Transverse colon (tissue), 4 donors: ENCODE measurements at regions not wholly inside any gene's neighbourhood (a gene's known extent, or its start where the extent isn't known, plus 50 kb on each side); places are given as distances from the start of the nearest gene placed in this dataset.

Experiments used
- DNase-seq: peaks from one replicate; pipeline ENCODE4 v3.0.0-alpha.2; 2019
- H3K27ac ChIP-seq, 4 donors: fragments of 200-600 bp; sonication (generic); 2 replicates each; pipeline ENCODE4 v1.5.1; 2016 to 2018; ENCODE audit warnings: inconsistent platforms in 4 of 4
- H3K27me3 ChIP-seq: fragments of 200-600 bp; sonication (generic); 2 replicates; pipeline ENCODE4 v1.5.1; 2017; ENCODE audit warnings: inconsistent platforms
- H3K36me3 ChIP-seq, 4 donors: fragments of 200-600 bp; sonication (generic); 2 replicates each; pipeline ENCODE4 v1.5.1; 2017 to 2019; ENCODE audit warnings: inconsistent platforms in 4 of 4
- H3K4me1 ChIP-seq, 4 donors: fragments of 200-600 bp; sonication (generic); 2 replicates each; pipeline ENCODE4 v1.5.1; 2017 to 2020; ENCODE audit warnings: inconsistent platforms in 4 of 4
- H3K4me3 ChIP-seq, 4 donors: fragments of 200-600 bp; sonication (generic); 1 replicate in 1 of 4; 2 replicates in 3 of 4; pipeline versions ENCODE4 v1.5.1 to v1.6.1; 2017 to 2019; ENCODE audit warnings: inconsistent platforms in 4 of 4
- H3K9me3 ChIP-seq, 2 donors: fragments of 200-600 bp; sonication (generic); 2 replicates each; pipeline ENCODE4 v1.5.1; 2017 to 2019; ENCODE audit warnings: inconsistent platforms in 2 of 2
- EP300 ChIP-seq: sonication (generic); formaldehyde crosslinking; IDR thresholded peaks from one replicate; pipeline ENCODE4 v1.6.1; 2017; ENCODE audit warnings: antibody characterized with exemption, low read depth
- POLR2A ChIP-seq: fragments of 450-650 bp; IDR thresholded peaks from one replicate; pipeline ENCODE4 v1.6.1; 2016; ENCODE audit warnings: antibody characterized with exemption, mild to moderate bottlenecking, moderate library complexity
- POLR2AphosphoS5 ChIP-seq, 3 donors: sonication (generic); formaldehyde crosslinking; IDR thresholded peaks; one replicate each; pipeline ENCODE4 v1.6.1; 2016; ENCODE audit warnings: antibody characterized with exemption in 3 of 3
- WGBS, 2 donors: methylation state at CpG; one replicate each; pipeline ENCODE4 v1.1.5; 2018; ENCODE audit warnings: low coverage in 1 of 2; 5-methylcytosine and 5-hydroxymethylcytosine counted together
- in situ Hi-C, 4 donors: fragments of 200-750 bp; cut with MboI; loops; one replicate each; pipeline versions ENCODE4 v1.15.0 to v1.15.1; 2017; ENCODE audit warnings: low sequenced_read_pairs in 3 of 4, low pct_ligation_motif_present in 1 of 4, low pct_unique_long_range_greater_than_20kb in 1 of 4
- intact Hi-C: fragments of 100-400 bp; cut with DNase I; formaldehyde crosslinking; loops from one replicate; pipeline ENCODE4 v1.15.1; 2023; ENCODE audit warnings: low total_unique reads
- TF ChIP-seq, protein P1 (sequence below), 5 experiments: fragments of 200-600 bp in 3 of 5; fragments of 450-650 bp in 2 of 5; sonication (generic) in 3 of 5; IDR thresholded peaks; 1 replicate in 2 of 5; 2 replicates in 3 of 5; pipeline ENCODE4 v1.5.1; 2016 to 2017; ENCODE audit warnings: antibody characterized with exemption in 5 of 5, inconsistent platforms in 3 of 5, mild to moderate bottlenecking in 2 of 5, moderate library complexity in 1 of 5

DNA sequence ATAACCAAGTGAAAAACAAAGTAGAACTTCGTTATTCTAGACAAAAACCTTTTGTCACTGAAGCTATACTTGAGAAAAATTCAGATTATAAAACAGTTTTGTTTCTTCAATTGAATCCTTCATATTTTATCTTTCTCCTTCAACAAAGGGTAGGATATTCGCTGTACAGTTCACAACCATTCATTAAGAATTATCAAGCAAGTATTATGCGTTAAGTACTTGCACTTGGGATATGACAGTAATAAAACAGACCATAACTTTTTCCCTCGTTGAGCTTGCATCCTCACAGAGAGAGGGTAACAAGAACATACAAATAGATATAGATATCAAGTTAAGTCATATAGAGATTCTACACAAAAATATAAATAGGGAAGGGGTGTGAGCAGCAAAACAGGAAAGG, 61.2 kb upstream of the MEOX2 start:
- Histone ChIP-seq H3K4me3 (no peak overlapping the region), H3K9me3 (no peaks in the 10 kb centered on the region), H3K4me1 (no peaks in the 10 kb centered on the region), H3K36me3 (no peaks in the 10 kb centered on the region), H3K27ac (peak overlapping the region in 1 of 4 donors; percentile 42), H3K27me3 (no peaks in the 10 kb centered on the region)
- TF ChIP-seq, protein P1, sequence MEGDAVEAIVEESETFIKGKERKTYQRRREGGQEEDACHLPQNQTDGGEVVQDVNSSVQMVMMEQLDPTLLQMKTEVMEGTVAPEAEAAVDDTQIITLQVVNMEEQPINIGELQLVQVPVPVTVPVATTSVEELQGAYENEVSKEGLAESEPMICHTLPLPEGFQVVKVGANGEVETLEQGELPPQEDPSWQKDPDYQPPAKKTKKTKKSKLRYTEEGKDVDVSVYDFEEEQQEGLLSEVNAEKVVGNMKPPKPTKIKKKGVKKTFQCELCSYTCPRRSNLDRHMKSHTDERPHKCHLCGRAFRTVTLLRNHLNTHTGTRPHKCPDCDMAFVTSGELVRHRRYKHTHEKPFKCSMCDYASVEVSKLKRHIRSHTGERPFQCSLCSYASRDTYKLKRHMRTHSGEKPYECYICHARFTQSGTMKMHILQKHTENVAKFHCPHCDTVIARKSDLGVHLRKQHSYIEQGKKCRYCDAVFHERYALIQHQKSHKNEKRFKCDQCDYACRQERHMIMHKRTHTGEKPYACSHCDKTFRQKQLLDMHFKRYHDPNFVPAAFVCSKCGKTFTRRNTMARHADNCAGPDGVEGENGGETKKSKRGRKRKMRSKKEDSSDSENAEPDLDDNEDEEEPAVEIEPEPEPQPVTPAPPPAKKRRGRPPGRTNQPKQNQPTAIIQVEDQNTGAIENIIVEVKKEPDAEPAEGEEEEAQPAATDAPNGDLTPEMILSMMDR (IDR thresholded peaks at IDR 0.05): no peak
- no peak for TF ChIP-seq EP300
- TF ChIP-seq POLR2AphosphoS5 (IDR thresholded peaks at IDR 0.05): no peak
- TF ChIP-seq POLR2A: no peak
- 50 to 57% methylated on average over 4 of the region's 4 CpGs for WGBS, 2 donors
- in situ Hi-C loops (loop anchor here in 1 of 4 donors (25.0 kb wide), 1 partner anchor 315 kb away; no protein-coding TSS in a partner anchor), intact Hi-C loops (no loop called here)
- no peak for DNase-seq

DNA sequence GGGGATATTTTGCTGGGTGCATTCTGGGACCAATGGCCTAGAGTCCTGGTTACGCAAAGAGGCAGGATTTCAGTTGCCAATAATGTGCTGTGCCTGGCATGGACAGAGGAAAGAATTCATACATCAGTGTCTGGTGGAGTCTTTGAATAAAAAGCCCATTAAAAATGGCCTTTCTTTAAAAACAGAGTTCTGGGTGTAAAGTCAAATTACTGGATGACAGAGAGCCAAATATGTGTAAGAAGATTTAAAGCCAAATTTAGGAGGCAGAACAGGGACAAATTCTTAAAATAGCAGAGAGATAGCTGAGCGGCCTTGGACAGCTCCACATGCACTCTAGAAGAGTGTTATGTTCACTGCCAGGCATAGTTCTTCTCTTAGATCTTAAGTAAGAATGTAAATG, 60.8 kb upstream of the MEOX2 start:
- WGBS, 2 donors: 53 to 70% methylated on average over 1 to 2 of the region's 2 CpGs

DNA sequence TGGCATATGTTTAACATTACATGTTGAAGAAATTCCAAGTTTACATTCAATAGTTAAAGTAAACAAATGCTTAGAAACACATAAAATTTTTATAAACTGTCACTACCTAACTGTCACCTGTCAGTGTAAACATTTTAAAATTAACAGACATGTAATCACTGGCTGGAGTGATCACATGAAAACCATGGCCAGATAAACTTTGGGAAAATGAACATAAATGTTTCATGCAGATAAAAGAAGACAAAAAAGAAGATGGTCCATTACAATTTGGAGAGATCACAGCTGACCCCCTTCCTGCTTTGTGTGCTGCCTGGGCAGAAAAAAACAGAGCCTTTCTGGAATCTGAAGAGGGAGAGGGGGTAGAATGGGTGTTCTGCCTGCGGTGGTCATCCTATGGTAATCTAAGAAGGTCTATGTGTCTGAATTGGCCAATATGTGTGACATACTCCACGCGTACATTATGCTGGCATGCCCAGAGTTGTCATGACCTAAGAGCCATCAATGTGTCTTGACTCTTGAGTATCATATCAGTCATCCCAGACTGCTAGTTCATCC, 57.5 kb upstream of the MEOX2 start:
- no peak overlapping the region for H3K4me3 ChIP-seq
- no peaks in the 10 kb centered on the region for H3K9me3 ChIP-seq
- in situ Hi-C loops: loop anchor here in 1 of 4 donors (25.0 kb wide), 1 partner anchor 318 kb away; no protein-coding TSS in a partner anchor
- H3K4me1 ChIP-seq: no peaks in the 10 kb centered on the region
- WGBS, 2 donors: 83 to 94% methylated on average over 2 to 3 of the region's 3 CpGs
- no peaks in the 10 kb centered on the region for H3K36me3 ChIP-seq
- no peak overlapping the region for H3K27ac ChIP-seq
- no peak for DNase-seq
- no peaks in the 10 kb centered on the region for H3K27me3 ChIP-seq
- intact Hi-C loops: no loop called here
- TF ChIP-seq, protein P1 (IDR thresholded peaks at IDR 0.05): no peak
- no peak for TF ChIP-seq POLR2AphosphoS5 (IDR thresholded peaks at IDR 0.05)
- TF ChIP-seq EP300: no peak
- no peak for TF ChIP-seq POLR2A

More for the DNA sequence above, 60.8 kb upstream of the MEOX2 start:
- no peak for DNase-seq
- Histone ChIP-seq H3K27ac (peak overlapping the region in 1 of 4 donors; percentile 42), H3K27me3 (no peaks in the 10 kb centered on the region), H3K4me1 (no peaks in the 10 kb centered on the region), H3K4me3 (no peak overlapping the region), H3K36me3 (no peaks in the 10 kb centered on the region), H3K9me3 (no peaks in the 10 kb centered on the region)
- intact Hi-C loops (no loop called here), in situ Hi-C loops (loop anchor here in 1 of 4 donors (25.0 kb wide), 1 partner anchor 315 kb away; no protein-coding TSS in a partner anchor)
- TF ChIP-seq, protein P1 (IDR thresholded peaks at IDR 0.05): no peak
- TF ChIP-seq EP300: no peak
- TF ChIP-seq POLR2A: no peak
- peak in 2 of 3 donors; percentile 23 to 30 for TF ChIP-seq POLR2AphosphoS5 (IDR thresholded peaks at IDR 0.05)

DNA sequence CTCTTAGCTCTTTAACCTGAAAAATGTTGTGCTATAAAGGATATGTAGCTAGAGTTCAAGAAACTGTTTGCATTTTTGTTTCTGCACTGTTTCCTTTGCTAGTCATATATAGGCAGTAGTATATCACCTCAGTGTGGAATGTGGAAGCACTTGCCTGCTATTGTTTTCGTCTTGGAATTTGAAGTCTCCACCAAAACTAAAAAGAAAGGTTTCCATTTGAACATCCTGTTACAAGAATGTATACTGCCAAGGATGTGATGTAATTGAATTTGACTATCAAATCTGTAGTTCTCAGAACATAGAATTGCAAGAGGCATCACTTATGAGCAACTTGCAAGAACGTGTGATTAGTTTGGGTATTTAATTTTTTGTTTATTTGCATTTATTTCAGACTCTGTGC, 51.1 kb upstream of the MEOX2 start:
- no peaks in the 10 kb centered on the region for H3K4me1 ChIP-seq
- intact Hi-C loops: no loop called here
- no peak for DNase-seq
- in situ Hi-C loops: loop anchor here in 1 of 4 donors (25.0 kb wide), 1 partner anchor 325 kb away; no protein-coding TSS in a partner anchor
- 70 to 72% methylated on average over 2 of the region's 2 CpGs for WGBS, 2 donors
- no peaks in the 10 kb centered on the region for H3K9me3 ChIP-seq
- H3K36me3 ChIP-seq: no peaks in the 10 kb centered on the region
- no peak overlapping the region for H3K27ac ChIP-seq
- no peak overlapping the region for H3K4me3 ChIP-seq
- no peaks in the 10 kb centered on the region for H3K27me3 ChIP-seq
- TF ChIP-seq EP300: no peak
- TF ChIP-seq, protein P1 (IDR thresholded peaks at IDR 0.05): no peak
- no peak for TF ChIP-seq POLR2A
- TF ChIP-seq POLR2AphosphoS5 (IDR thresholded peaks at IDR 0.05): no peak
